HG03159 (cell line): ENCODE measurements at regions not wholly inside any gene's neighbourhood (a gene's known extent, or its start where the extent isn't known, plus 50 kb on each side); places are given as distances from the start of the nearest gene placed in this dataset.
A peak's percentile ranks its signal among the peaks of the same experiment; 100 is the strongest.
"Not testable (repeated sequence)": the region's sequence is repeated elsewhere in the genome, so short reads cannot be mapped to it uniquely, and the experiment has no call there.

Source experiments
- ATAC-seq: cut with Tn5 transposase; IDR thresholded peaks from one replicate; pipeline ENCODE4 v1.9.1; 2021; ENCODE audit warnings: mild to moderate bottlenecking, moderate library complexity; ENCODE audit not compliant: unreplicated experiment

- ATAC-seq = no peak
Measured at GRCh38 chr5:163692091-163692490, 186.7 kb downstream of the MAT2B start.

GRCh38 chr5:163695830-163696578 lies 190.6 kb downstream of the MAT2B start:
- peak; percentile 93 for ATAC-seq

GRCh38 chr5:163696579-163696887 lies 191.1 kb downstream of the MAT2B start:
- no peak for ATAC-seq

GRCh38 chr5:163706053-163706771 lies 200.8 kb downstream of the MAT2B start:
- no peak for ATAC-seq

GRCh38 chr5:163712011-163712410 lies 206.6 kb downstream of the MAT2B start:
- ATAC-seq = no peak

- ATAC-seq = no peak
Measured at GRCh38 chr5:163718272-163718671, 212.9 kb downstream of the MAT2B start.

- ATAC-seq = no peak
Measured at GRCh38 chr5:163724305-163724704, 218.9 kb downstream of the MAT2B start.

GRCh38 chr5:163727028-163727427 lies 221.6 kb downstream of the MAT2B start:
- peak; percentile 83 for ATAC-seq

GRCh38 chr5:163730206-163730756 lies 224.9 kb downstream of the MAT2B start:
- ATAC-seq = no peak

- ATAC-seq = no peak
Measured at GRCh38 chr5:163731256-163731655, 225.8 kb downstream of the MAT2B start.

GRCh38 chr5:163735069-163735468 lies 229.7 kb downstream of the MAT2B start:
- no peak for ATAC-seq

GRCh38 chr5:163747586-163747985 lies 242.2 kb downstream of the MAT2B start:
- no peak for ATAC-seq

- no peak for ATAC-seq
Measured at GRCh38 chr5:163748934-163749333, 243.5 kb downstream of the MAT2B start.

- not testable (repeated sequence) for ATAC-seq
Measured at GRCh38 chr5:163750415-163750814, 245.0 kb downstream of the MAT2B start.

GRCh38 chr5:163755505-163755904 lies 250.1 kb downstream of the MAT2B start:
- ATAC-seq = no peak

GRCh38 chr5:163756170-163756569 lies 250.8 kb downstream of the MAT2B start:
- ATAC-seq = no peak

GRCh38 chr5:163757344-163757743 lies 251.9 kb downstream of the MAT2B start:
- no peak for ATAC-seq

GRCh38 chr5:163758283-163758711 lies 252.9 kb downstream of the MAT2B start:
- ATAC-seq = no peak

- ATAC-seq = no peak
Measured at GRCh38 chr5:163759000-163759704, 253.7 kb downstream of the MAT2B start.

- no peak for ATAC-seq
Measured at GRCh38 chr5:163760498-163760897, 255.1 kb downstream of the MAT2B start.

- no peak for ATAC-seq
Measured at GRCh38 chr5:163766936-163767670, 261.7 kb downstream of the MAT2B start.
